ENCODE measurements at regions not wholly inside any gene's neighbourhood (a gene's known extent, or its start where the extent isn't known, plus 50 kb on each side); places are given as distances from the start of the nearest gene placed in this dataset.

GRCh38 chr9:118578467-118578866 is 790.8 kb downstream of the BRINP1 start:
- Histone ChIP-seq H3K4me3 (no peak overlapping the region), H3K4me1 (no peaks in the 10 kb centered on the region), H3K27ac (replicated peaks in 1 of 4) (no peak overlapping the region), H3K27me3 (no peaks in the 10 kb centered on the region), H3K9me3 (peaks cover 0 to 13% (median 0%) of the 10 kb centered on the region in 4 donors), H3K36me3 (no peaks in the 10 kb centered on the region)
- TF ChIP-seq POLR2A (IDR thresholded peaks at IDR 0.05; ENCODE audit: low read depth) (no peak), EP300 (IDR thresholded peaks at IDR 0.05) (no peak), CTCF (IDR thresholded peaks at IDR 0.05) (no peak), POLR2AphosphoS5 (IDR thresholded peaks at IDR 0.05) (no peak)
- DNase-seq (ENCODE audit: extremely low spot score) = no peak
- intact Hi-C loops (cut with DNase I) = no loop called here

GRCh38 chr9:118583414-118583813 is 785.8 kb downstream of the BRINP1 start:
- 85% methylated on average over 4 of the region's 4 CpGs for WGBS
- no peak for DNase-seq (ENCODE audit: extremely low spot score)
- Histone ChIP-seq H3K9me3 (no peaks in the 10 kb centered on the region), H3K4me3 (no peak overlapping the region), H3K36me3 (no peaks in the 10 kb centered on the region), H3K27me3 (no peaks in the 10 kb centered on the region), H3K4me1 (no peaks in the 10 kb centered on the region), H3K27ac (replicated peaks in 1 of 4) (no peak overlapping the region)
- no peak for TF ChIP-seq POLR2A (IDR thresholded peaks at IDR 0.05; ENCODE audit: low read depth)
- TF ChIP-seq POLR2AphosphoS5 (IDR thresholded peaks at IDR 0.05) = no peak
- TF ChIP-seq CTCF (IDR thresholded peaks at IDR 0.05) = no peak
- TF ChIP-seq EP300 (IDR thresholded peaks at IDR 0.05) = no peak
- intact Hi-C loops (cut with DNase I) = no loop called here

GRCh38 chr9:118586978-118587377 is 782.3 kb downstream of the BRINP1 start:
- no peaks in the 10 kb centered on the region for H3K9me3 ChIP-seq
- intact Hi-C loops (cut with DNase I) = no loop called here
- H3K4me3 ChIP-seq = no peak overlapping the region
- no peak for DNase-seq (ENCODE audit: extremely low spot score)
- TF ChIP-seq POLR2AphosphoS5 (IDR thresholded peaks at IDR 0.05) = no peak
- TF ChIP-seq EP300 (IDR thresholded peaks at IDR 0.05) = no peak
- TF ChIP-seq POLR2A (IDR thresholded peaks at IDR 0.05; ENCODE audit: low read depth) = no peak
- no peak for TF ChIP-seq CTCF (IDR thresholded peaks at IDR 0.05)
- 92% methylated on average over 2 of the region's 2 CpGs for WGBS
- H3K27me3 ChIP-seq = no peaks in the 10 kb centered on the region
- no peaks in the 10 kb centered on the region for H3K4me1 ChIP-seq
- no peaks in the 10 kb centered on the region for H3K36me3 ChIP-seq
- H3K27ac ChIP-seq (replicated peaks in 1 of 4) = no peak overlapping the region

GRCh38 chr9:118594428-118594827 is 774.8 kb downstream of the BRINP1 start:
- WGBS = 92% methylated on average over 6 of the region's 6 CpGs
- Histone ChIP-seq H3K4me3 (no peak overlapping the region), H3K9me3 (no peaks in the 10 kb centered on the region), H3K4me1 (no peaks in the 10 kb centered on the region), H3K27ac (replicated peaks in 1 of 4) (no peak overlapping the region), H3K36me3 (no peaks in the 10 kb centered on the region), H3K27me3 (no peaks in the 10 kb centered on the region)
- TF ChIP-seq POLR2AphosphoS5 (IDR thresholded peaks at IDR 0.05) (no peak), POLR2A (IDR thresholded peaks at IDR 0.05; ENCODE audit: low read depth) (no peak), EP300 (IDR thresholded peaks at IDR 0.05) (no peak), CTCF (IDR thresholded peaks at IDR 0.05) (no peak)
- no peak for DNase-seq (ENCODE audit: extremely low spot score)
- intact Hi-C loops (cut with DNase I) = no loop called here

- intact Hi-C loops (cut with DNase I) = no loop called here
- H3K4me3 ChIP-seq = no peak overlapping the region
These were observed 773.4 kb downstream of the BRINP1 start for GRCh38 chr9:118595719-118596305.

More at GRCh38 chr9:118595719-118596305, 773.4 kb downstream of the BRINP1 start:
- Histone ChIP-seq H3K27ac (replicated peaks in 1 of 4) (no peak overlapping the region), H3K4me1 (no peaks in the 10 kb centered on the region), H3K9me3 (no peaks in the 10 kb centered on the region), H3K27me3 (no peaks in the 10 kb centered on the region), H3K36me3 (no peaks in the 10 kb centered on the region)
- TF ChIP-seq POLR2AphosphoS5 (IDR thresholded peaks at IDR 0.05) (no peak), CTCF (IDR thresholded peaks at IDR 0.05) (peak in 1 of 3 experiments; percentile 12)
- 24% methylated on average over 3 of the region's 3 CpGs for WGBS
- no peak for DNase-seq (ENCODE audit: extremely low spot score)

Data from esophagus muscularis mucosa (tissue), 4 donors.